NOMO-1 treated with DMSO at 0.1 percent for 48 hours (cell line): ENCODE measurements at regions not wholly inside any gene's neighbourhood (a gene's known extent, or its start where the extent isn't known, plus 50 kb on each side); places are given as distances from the start of the nearest gene placed in this dataset.

ENCODE experiments used
- DNase-seq: peaks from one replicate; lab custom pipeline; 2025; ENCODE audit not compliant: unreplicated experiment; lab: John Stamatoyannopoulos, UW

- DNase-seq = no peak
Measured at GRCh38 chr2:19785447-19785846, 116.3 kb downstream of the TTC32 start.

DNA sequence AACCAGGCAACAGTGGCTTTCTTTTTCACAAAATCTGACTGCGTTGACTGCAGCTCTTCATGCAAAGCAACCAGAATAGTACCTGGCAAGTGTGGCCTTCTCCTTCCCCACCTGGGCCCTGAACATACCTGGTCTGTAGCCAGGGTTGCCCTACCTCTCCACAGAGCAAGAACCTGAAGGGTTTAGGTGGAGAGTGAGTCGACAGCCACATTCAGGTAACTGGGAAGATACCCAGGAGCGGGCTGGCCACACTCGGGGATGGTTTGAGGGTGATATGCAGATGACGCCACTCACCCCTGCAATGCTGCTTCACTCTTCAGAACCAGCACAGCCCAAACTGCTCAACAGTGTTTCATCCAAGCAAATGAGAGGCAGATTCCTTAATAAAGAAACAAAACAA lies 117.3 kb downstream of the TTC32 start:
- DNase-seq = no peak

DNA sequence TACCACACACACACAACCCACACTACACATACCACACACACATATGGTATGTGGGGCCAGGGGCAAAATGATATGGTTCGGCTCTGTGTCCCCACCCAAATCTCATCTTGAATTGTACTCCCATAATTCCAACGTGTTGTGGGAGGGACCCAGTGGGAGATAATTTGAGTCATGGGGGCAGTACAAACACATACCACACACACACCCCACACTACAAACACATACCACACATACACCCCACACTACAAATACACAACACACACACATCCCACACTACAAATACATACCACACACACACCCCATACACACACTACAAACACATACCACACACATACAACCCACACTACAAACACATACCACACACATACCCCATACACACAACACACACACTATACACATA lies 117.8 kb downstream of the TTC32 start:
- no peak for DNase-seq

- DNase-seq = no peak
Measured at GRCh38 chr2:19776941-19777514, 124.8 kb downstream of the TTC32 start.

DNA sequence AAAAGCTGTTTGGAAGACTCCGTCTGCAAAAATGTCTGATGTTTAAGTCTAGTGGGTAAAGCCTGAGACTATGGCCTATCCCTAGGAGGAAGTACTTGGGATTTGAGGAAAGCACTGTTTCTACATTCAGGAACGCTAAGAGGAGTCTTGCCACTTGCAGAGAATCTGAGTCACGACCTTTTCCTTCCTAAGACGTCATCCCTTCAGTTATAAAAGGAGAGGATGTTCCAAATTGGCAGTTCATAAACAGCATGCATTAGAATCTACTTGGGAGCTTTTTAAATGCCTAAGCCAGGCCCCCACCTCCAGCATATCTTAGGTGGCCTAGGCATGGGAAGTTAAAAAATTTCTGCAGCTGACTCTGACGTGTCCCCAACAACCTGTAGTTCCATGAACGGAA lies 125.9 kb downstream of the TTC32 start:
- DNase-seq = no peak

GRCh38 chr2:19775315-19775714 lies 126.5 kb downstream of the TTC32 start:
- no peak for DNase-seq

GRCh38 chr2:19774805-19775176 lies 127.0 kb downstream of the TTC32 start:
- no peak for DNase-seq

- no peak for DNase-seq
Measured at GRCh38 chr2:19772981-19773380, 128.8 kb downstream of the TTC32 start.

GRCh38 chr2:19769513-19769912 lies 132.3 kb downstream of the TTC32 start:
- no peak for DNase-seq

- DNase-seq = no peak
Measured at GRCh38 chr2:19767899-19768298, 133.9 kb downstream of the TTC32 start.

- DNase-seq = no peak
Measured at GRCh38 chr2:19764998-19765397, 136.8 kb downstream of the TTC32 start.

GRCh38 chr2:19763731-19764130 lies 138.1 kb downstream of the TTC32 start:
- DNase-seq = no peak

GRCh38 chr2:19762959-19763605 lies 138.7 kb downstream of the TTC32 start:
- no peak for DNase-seq

GRCh38 chr2:19762142-19762541 lies 139.6 kb downstream of the TTC32 start:
- DNase-seq = no peak

DNA sequence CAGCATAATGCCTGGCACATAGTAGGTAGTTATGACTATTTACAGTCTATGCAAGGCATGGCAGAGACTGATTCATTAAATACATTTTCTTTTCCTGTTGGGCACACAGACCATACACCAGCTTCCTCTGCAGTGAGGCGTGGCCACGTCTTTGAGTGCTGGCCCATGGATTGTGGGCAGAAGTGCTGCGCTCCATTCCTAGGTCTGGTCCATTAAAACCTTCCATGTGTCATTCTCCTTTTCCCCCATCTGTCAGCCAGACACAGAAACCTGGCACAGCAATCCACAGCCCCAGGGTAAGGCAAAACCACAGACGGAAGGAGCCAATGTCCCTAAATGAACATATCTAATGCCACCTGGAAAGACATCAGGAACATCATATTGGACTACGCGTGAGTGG lies 141.9 kb downstream of the TTC32 start:
- no peak for DNase-seq

GRCh38 chr2:19758658-19759057 lies 143.1 kb downstream of the TTC32 start:
- no peak for DNase-seq

GRCh38 chr2:19757586-19757985 lies 144.2 kb downstream of the TTC32 start:
- DNase-seq = no peak

- no peak for DNase-seq
Measured at GRCh38 chr2:19754907-19755306, 146.9 kb downstream of the TTC32 start.

DNA sequence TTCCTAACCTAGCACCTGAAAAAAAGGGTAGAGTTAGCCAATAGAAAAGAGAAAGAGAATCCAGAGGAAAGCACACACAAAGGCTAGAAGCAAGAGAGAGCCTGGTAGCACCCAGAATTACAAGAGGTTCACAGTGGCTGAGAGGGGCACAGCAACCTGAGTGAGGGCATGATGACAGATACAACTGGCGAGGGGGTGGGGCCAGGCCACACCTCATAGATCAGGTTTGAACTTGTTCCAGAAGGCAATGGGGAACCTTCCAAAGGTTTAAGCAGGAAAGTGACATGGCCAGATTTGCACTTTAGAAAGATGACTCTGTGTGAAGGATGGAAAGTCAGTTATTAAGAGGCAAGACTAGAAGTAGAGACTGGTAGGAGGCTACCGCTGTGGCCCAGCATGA lies 148.0 kb downstream of the TTC32 start:
- no peak for DNase-seq

DNA sequence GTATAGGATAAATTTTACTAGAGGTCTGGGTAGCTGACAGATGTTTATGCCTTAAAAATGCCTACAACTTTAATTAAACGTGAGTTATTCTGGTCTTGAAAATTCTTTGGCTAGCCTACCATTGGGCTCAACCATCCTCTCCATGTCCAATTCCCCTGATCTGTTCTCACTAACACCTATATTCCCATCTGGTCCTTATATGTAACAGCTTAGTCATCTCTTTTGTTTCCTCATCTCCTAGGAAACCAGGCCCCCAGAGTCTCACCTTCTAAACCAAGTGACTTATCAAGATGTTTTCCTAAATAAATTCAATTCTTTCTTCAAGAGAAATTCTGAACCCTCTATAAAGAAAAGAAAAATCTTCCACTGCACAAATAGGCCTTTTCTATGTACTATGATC lies 148.5 kb downstream of the TTC32 start:
- DNase-seq = no peak

GRCh38 chr2:19752500-19752899 lies 149.3 kb downstream of the TTC32 start:
- DNase-seq = no peak

- DNase-seq = no peak
Measured at GRCh38 chr2:19751631-19752030, 150.2 kb downstream of the TTC32 start.

- no peak for DNase-seq
Measured at GRCh38 chr2:19750136-19750535, 151.6 kb downstream of the TTC32 start.
